CD4-positive, alpha-beta T cell (primary cell): ENCODE measurements at regions not wholly inside any gene's neighbourhood (a gene's known extent, or its start where the extent isn't known, plus 50 kb on each side); places are given as distances from the start of the nearest gene placed in this dataset.

ENCODE experiments used
- ATAC-seq: fragments of 200-7000 bp; cut with Tn5 transposase; one replicate; pipeline ENCODE4 v1.10.0; 2022; ENCODE audit warnings: mild to moderate bottlenecking; ENCODE audit not compliant: poor library complexity
- CTCF ChIA-PET: fragments of 350-600 bp; sonication (Branson Sonifier 250); formaldehyde crosslinking; loops from one replicate; lab custom pipeline; 2021; ENCODE audit warnings: antibody characterized with exemption, inconsistent platforms; lab: Charles Lee
- POLR2A ChIA-PET: fragments of 350-600 bp; sonication (Branson Sonifier 250); formaldehyde crosslinking; loops from one replicate; lab custom pipeline; 2021; ENCODE audit warnings: antibody characterized with exemption, inconsistent platforms; lab: Charles Lee
- DNase-seq, 14 experiments: peaks; one replicate each; pipeline ENCODE4 v3.0.0-alpha.2; 2013 to 2020; ENCODE audit warnings: mixed read lengths in 2 of 14
- H3K27ac ChIP-seq, 2 donors: one replicate each; pipeline versions ENCODE4 v1.5.1 to v1.7.0; 2013; ENCODE audit warnings: low read length in 2 of 2, low read depth in 1 of 2, mild to moderate bottlenecking in 1 of 2
- H3K27me3 ChIP-seq, 2 experiments: 1 replicate in 1 of 2; 2 replicates in 1 of 2; pipeline versions ENCODE4 v1.6.1 to v1.7.0; 2013; ENCODE audit warnings: low read length in 2 of 2, control low read depth in 1 of 2, mild to moderate bottlenecking in 1 of 2, moderate library complexity in 1 of 2; ENCODE audit not compliant: insufficient read depth in 2 of 2, control insufficient read depth in 1 of 2
- H3K36me3 ChIP-seq: one replicate; pipeline ENCODE4 v1.6.1; 2013; ENCODE audit warnings: low read length, control low read depth; ENCODE audit not compliant: insufficient read depth
- H3K4me1 ChIP-seq: one replicate; pipeline ENCODE4 v1.6.1; 2013; ENCODE audit warnings: low read length, control low read depth; ENCODE audit not compliant: insufficient read depth
- H3K4me3 ChIP-seq: one replicate; pipeline ENCODE4 v1.5.1; 2013; ENCODE audit warnings: mild to moderate bottlenecking, low read length, moderate library complexity
- H3K9me3 ChIP-seq, 2 experiments: 1 replicate in 1 of 2; 2 replicates in 1 of 2; pipeline versions ENCODE4 v1.6.1 to v1.7.0; 2013; ENCODE audit warnings: low read length in 2 of 2, mild to moderate bottlenecking in 2 of 2, control low read depth in 1 of 2, moderate library complexity in 1 of 2; ENCODE audit not compliant: control insufficient read depth in 1 of 2, insufficient read depth in 1 of 2
- H3K27ac Mint-ChIP-seq: one replicate; pipeline ENCODE4 v1.8.0; 2020; ENCODE audit warnings: mixed read lengths
- H3K27me3 Mint-ChIP-seq: one replicate; pipeline ENCODE4 v1.8.0; 2021; ENCODE audit warnings: mixed read lengths
- H3K36me3 Mint-ChIP-seq: one replicate; pipeline ENCODE4 v1.8.0; 2021; ENCODE audit warnings: low read depth, mixed read lengths
- H3K4me1 Mint-ChIP-seq: one replicate; pipeline ENCODE4 v1.8.0; 2021; ENCODE audit warnings: low read depth, mixed read lengths
- H3K4me3 Mint-ChIP-seq: one replicate; pipeline ENCODE4 v1.8.0; 2020; ENCODE audit warnings: mild to moderate bottlenecking, mixed read lengths
- H3K9me3 Mint-ChIP-seq: one replicate; pipeline ENCODE4 v1.8.0; 2020; ENCODE audit warnings: mixed read lengths
- intact Hi-C, 2 experiments: fragments of 100-400 bp; cut with DNase I in 1 of 2; cut with micrococcal nuclease in 1 of 2; formaldehyde crosslinking; loops; one replicate each; pipeline versions ENCODE4 v1.15.1 to v1.9.0; 2023 to 2025; cut with DNase I, micrococcal nuclease
- TF ChIP-seq, protein P1 (sequence below): fragments of 200-600 bp; IDR thresholded peaks from one replicate; pipeline ENCODE4 v1.8.0; 2022; ENCODE audit warnings: antibody characterized with exemption, mild to moderate bottlenecking

GRCh38 chr7:136290351-136290750 lies 313.2 kb upstream of the MTPN start:
- POLR2A ChIA-PET, result no interaction called here
- Histone ChIP-seq H3K4me1 (no peaks in the 10 kb centered on the region), H3K9me3 (peaks cover 0 to 2% of the 10 kb centered on the region in 2 experiments), H3K4me3 (no peak overlapping the region), H3K36me3 (no peaks in the 10 kb centered on the region), H3K27me3 (no peaks in the 10 kb centered on the region), H3K27ac (no peak overlapping the region)
- ATAC-seq (no peak), DNase-seq (no peak)
- Mint-ChIP-seq H3K27me3 (no peaks in the 10 kb centered on the region), H3K4me1 (no peaks in the 10 kb centered on the region), H3K27ac (no peak overlapping the region), H3K9me3 (peaks cover 5% of the 10 kb centered on the region), H3K4me3 (no peak overlapping the region), H3K36me3 (no peaks in the 10 kb centered on the region)
- intact Hi-C loops, result no loop called here
- CTCF ChIA-PET, result no interaction called here
- TF ChIP-seq, protein P1, sequence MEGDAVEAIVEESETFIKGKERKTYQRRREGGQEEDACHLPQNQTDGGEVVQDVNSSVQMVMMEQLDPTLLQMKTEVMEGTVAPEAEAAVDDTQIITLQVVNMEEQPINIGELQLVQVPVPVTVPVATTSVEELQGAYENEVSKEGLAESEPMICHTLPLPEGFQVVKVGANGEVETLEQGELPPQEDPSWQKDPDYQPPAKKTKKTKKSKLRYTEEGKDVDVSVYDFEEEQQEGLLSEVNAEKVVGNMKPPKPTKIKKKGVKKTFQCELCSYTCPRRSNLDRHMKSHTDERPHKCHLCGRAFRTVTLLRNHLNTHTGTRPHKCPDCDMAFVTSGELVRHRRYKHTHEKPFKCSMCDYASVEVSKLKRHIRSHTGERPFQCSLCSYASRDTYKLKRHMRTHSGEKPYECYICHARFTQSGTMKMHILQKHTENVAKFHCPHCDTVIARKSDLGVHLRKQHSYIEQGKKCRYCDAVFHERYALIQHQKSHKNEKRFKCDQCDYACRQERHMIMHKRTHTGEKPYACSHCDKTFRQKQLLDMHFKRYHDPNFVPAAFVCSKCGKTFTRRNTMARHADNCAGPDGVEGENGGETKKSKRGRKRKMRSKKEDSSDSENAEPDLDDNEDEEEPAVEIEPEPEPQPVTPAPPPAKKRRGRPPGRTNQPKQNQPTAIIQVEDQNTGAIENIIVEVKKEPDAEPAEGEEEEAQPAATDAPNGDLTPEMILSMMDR, result no peak

DNA sequence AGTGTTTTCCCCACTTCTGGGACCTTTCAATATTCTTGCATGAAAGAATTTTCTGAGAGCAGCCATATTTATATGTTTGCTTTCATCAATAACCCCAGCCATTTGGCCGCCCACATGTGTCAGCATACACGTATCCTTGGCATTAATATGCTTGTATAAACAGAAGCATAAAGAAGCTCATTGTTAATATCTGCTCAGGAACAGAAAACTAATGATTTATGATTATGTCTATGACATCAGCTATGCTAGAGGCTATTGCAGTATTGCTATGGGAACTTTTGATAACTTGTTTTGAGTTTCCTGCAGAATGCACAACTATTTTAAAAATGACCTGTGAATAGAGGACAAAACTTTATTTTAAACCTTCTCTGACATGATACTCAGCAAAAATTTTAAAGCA lies 300.9 kb upstream of the MTPN start:
- Mint-ChIP-seq H3K36me3 (no peaks in the 10 kb centered on the region), H3K9me3 (peaks cover 5% of the 10 kb centered on the region), H3K4me1 (no peaks in the 10 kb centered on the region), H3K27me3 (no peaks in the 10 kb centered on the region), H3K4me3 (no peak overlapping the region), H3K27ac (no peak overlapping the region)
- POLR2A ChIA-PET, result no interaction called here
- ATAC-seq (no peak), DNase-seq (no peak)
- intact Hi-C loops, result no loop called here
- Histone ChIP-seq H3K27me3 (no peaks in the 10 kb centered on the region), H3K4me3 (no peak overlapping the region), H3K36me3 (no peaks in the 10 kb centered on the region), H3K9me3 (no peaks in the 10 kb centered on the region), H3K27ac (no peak overlapping the region), H3K4me1 (no peaks in the 10 kb centered on the region)
- TF ChIP-seq, protein P1, result no peak
- CTCF ChIA-PET, result no interaction called here

DNA sequence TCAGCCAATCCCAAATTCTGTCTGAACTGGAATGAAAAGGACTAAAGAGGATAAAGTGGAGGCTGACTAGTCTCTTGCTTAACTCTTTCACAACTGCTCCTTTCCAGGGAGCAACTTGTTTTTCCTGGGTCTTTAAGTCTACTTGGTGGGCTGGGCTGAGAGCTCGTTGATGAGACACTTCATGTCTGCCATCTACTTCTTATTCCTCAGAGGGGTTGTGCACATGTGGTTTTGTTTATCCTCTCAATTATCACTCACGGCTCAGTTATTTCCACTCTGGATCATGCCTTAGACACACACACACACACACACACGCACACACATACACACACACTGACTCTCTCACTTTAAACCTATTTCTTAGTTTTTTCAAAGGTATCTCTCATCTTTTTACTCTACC lies 298.6 kb upstream of the MTPN start:
- Histone ChIP-seq H3K4me3 (no peak overlapping the region), H3K27ac (no peak overlapping the region), H3K36me3 (no peaks in the 10 kb centered on the region), H3K9me3 (no peaks in the 10 kb centered on the region), H3K4me1 (no peaks in the 10 kb centered on the region), H3K27me3 (no peaks in the 10 kb centered on the region)
- Mint-ChIP-seq H3K4me1 (no peaks in the 10 kb centered on the region), H3K36me3 (no peaks in the 10 kb centered on the region), H3K4me3 (no peak overlapping the region), H3K27ac (no peak overlapping the region), H3K9me3 (peaks cover 5% of the 10 kb centered on the region), H3K27me3 (no peaks in the 10 kb centered on the region)
- POLR2A ChIA-PET, result no interaction called here
- intact Hi-C loops, result no loop called here
- DNase-seq (no peak), ATAC-seq (no peak)
- CTCF ChIA-PET, result no interaction called here
- TF ChIP-seq, protein P1, result no peak
